Colonic mucosa (tissue), 4 donors: ENCODE measurements at regions not wholly inside any gene's neighbourhood (a gene's known extent, or its start where the extent isn't known, plus 50 kb on each side); places are given as distances from the start of the nearest gene placed in this dataset.

Source experiments
- DNase-seq: peaks from one replicate; pipeline ENCODE4 v3.0.0-alpha.2; 2020
- H3K27ac ChIP-seq: fragments of 200-600 bp; one replicate; pipeline ENCODE4 v1.8.0; 2021
- H3K27me3 ChIP-seq: fragments of 200-600 bp; one replicate; pipeline ENCODE4 v1.8.0; 2021
- H3K36me3 ChIP-seq: fragments of 200-600 bp; one replicate; pipeline ENCODE4 v1.8.0; 2021
- H3K4me1 ChIP-seq: fragments of 200-600 bp; one replicate; pipeline ENCODE4 v1.8.0; 2021; ENCODE audit warnings: mild to moderate bottlenecking
- H3K4me3 ChIP-seq: fragments of 200-600 bp; one replicate; pipeline ENCODE4 v1.8.0; 2021
- H3K9ac ChIP-seq, 2 donors: one replicate each; pipeline ENCODE4 v1.7.0; 2013; ENCODE audit warnings: control low read depth in 2 of 2, low read depth in 2 of 2, low read length in 2 of 2
- H3K9me3 ChIP-seq: fragments of 200-600 bp; one replicate; pipeline ENCODE4 v1.8.0; 2021
- intact Hi-C: fragments of 100-400 bp; cut with DNase I; formaldehyde crosslinking; loops from one replicate; pipeline ENCODE4 v1.14.1; 2022
- TF ChIP-seq, protein P1 (sequence below): fragments of 200-600 bp; IDR thresholded peaks from one replicate; pipeline ENCODE4 v1.8.0; 2022; ENCODE audit warnings: antibody characterized with exemption, mild to moderate bottlenecking
- donor health status: healthy.
- donor health status: DM: no; HTN: no; CAD: no.
- donor health status: DM: no; HTN: no; CAD: no.

DNA sequence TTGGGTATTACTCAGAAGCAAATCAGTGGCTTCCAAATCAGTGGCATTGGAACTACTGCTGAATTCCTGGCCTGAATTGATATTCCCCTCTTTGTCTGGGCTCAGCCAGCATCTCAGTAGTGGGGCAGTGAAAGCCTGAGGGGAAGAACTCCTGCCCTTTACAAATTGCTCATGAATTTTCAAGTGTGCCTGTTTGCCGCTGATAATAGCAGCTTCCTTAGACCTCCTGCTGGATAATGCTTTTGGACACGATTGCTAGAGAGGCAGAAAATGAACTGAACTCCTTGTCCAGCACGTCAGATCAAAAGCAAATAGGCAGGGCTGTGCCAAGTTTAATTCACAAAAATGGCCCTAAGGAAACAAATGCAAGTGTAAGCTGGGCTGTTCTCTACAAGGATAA is 91.3 kb upstream of the GZMB start:
- no peaks in the 10 kb centered on the region for H3K9me3 ChIP-seq
- H3K27me3 ChIP-seq = no peaks in the 10 kb centered on the region
- no peak overlapping the region for H3K27ac ChIP-seq
- H3K4me3 ChIP-seq = no peak overlapping the region
- intact Hi-C loops = no loop called here
- DNase-seq = no peak
- H3K36me3 ChIP-seq = no peaks in the 10 kb centered on the region
- TF ChIP-seq, protein P1, sequence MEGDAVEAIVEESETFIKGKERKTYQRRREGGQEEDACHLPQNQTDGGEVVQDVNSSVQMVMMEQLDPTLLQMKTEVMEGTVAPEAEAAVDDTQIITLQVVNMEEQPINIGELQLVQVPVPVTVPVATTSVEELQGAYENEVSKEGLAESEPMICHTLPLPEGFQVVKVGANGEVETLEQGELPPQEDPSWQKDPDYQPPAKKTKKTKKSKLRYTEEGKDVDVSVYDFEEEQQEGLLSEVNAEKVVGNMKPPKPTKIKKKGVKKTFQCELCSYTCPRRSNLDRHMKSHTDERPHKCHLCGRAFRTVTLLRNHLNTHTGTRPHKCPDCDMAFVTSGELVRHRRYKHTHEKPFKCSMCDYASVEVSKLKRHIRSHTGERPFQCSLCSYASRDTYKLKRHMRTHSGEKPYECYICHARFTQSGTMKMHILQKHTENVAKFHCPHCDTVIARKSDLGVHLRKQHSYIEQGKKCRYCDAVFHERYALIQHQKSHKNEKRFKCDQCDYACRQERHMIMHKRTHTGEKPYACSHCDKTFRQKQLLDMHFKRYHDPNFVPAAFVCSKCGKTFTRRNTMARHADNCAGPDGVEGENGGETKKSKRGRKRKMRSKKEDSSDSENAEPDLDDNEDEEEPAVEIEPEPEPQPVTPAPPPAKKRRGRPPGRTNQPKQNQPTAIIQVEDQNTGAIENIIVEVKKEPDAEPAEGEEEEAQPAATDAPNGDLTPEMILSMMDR = no peak
- no peaks in the 10 kb centered on the region for H3K4me1 ChIP-seq
- H3K9ac ChIP-seq = no peak overlapping the region

DNA sequence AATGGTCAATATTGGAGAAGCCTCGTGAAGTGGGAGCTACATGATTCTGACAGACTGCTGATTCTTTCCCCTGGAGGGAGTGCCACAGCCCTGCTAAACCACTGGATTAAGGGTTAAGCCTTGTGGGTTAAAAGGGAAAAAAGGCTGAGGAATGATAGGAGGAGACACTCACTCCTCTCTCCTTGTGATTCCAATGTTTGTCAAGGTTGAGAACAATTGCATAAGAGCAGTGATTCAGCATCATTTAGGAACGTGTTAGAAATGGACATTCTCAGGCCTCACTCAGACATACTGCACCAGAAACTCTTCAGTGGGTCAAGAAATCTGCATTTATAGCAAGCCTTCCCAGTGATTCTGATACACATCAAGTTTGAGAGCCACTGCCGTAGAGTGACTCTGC is 87.8 kb upstream of the GZMB start:
- no peak overlapping the region for H3K27ac ChIP-seq
- H3K9me3 ChIP-seq = no peaks in the 10 kb centered on the region
- no peaks in the 10 kb centered on the region for H3K4me1 ChIP-seq
- H3K36me3 ChIP-seq = no peaks in the 10 kb centered on the region
- no peak overlapping the region for H3K9ac ChIP-seq
- H3K4me3 ChIP-seq = no peak overlapping the region
- intact Hi-C loops = no loop called here
- H3K27me3 ChIP-seq = no peaks in the 10 kb centered on the region
- TF ChIP-seq, protein P1 = no peak
- DNase-seq = no peak

DNA sequence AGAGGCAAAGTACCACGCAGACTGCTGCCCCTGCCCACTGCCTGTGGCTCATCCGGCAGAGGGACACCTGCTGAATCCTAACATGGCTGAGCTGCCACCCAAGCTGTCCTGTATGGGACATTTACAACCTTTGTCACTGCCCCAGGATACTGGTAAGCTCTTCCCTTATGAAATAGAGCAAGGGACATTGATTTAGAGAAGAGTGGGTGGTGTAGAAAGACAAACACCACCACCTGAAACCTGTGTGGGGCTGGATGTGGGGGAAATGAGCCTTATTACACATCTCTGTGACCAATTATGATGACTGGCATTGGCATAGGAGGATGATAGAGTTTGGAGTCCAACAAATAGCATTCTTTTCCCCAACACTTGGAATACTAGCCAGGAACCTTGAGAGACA is 81.2 kb upstream of the GZMB start:
- Histone ChIP-seq H3K27me3 (no peaks in the 10 kb centered on the region), H3K4me3 (no peak overlapping the region), H3K9me3 (no peaks in the 10 kb centered on the region), H3K4me1 (no peaks in the 10 kb centered on the region), H3K27ac (no peak overlapping the region), H3K9ac (no peak overlapping the region), H3K36me3 (no peaks in the 10 kb centered on the region)
- DNase-seq = no peak
- TF ChIP-seq, protein P1 = no peak
- intact Hi-C loops = loop anchor here (5.0 to 10.0 kb wide), 2 partner anchors 432 to 530 kb away; no protein-coding TSS in a partner anchor

DNA sequence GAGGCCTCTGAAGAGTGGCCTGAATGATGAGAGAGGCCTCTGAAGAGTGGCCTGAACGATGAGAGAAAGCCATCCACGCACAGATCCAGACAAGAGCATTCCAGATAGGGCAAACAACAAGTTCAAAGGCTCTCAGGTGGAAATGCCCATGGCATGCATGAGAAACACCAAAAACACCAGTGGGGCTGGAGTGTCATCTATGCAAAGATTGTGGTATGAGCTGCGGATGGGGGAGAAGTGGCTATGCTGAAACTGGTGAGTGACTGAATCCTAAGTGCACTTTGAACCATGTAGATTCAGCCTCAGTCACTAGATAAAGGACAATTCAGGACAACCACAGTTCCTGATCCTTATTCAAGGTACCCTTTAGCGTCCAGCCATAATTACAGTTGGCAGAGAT is 79.4 kb upstream of the GZMB start:
- H3K9me3 ChIP-seq = no peaks in the 10 kb centered on the region
- DNase-seq = no peak
- H3K4me3 ChIP-seq = no peak overlapping the region
- no peak overlapping the region for H3K27ac ChIP-seq
- H3K9ac ChIP-seq = no peak overlapping the region
- no peaks in the 10 kb centered on the region for H3K4me1 ChIP-seq
- no peaks in the 10 kb centered on the region for H3K36me3 ChIP-seq
- intact Hi-C loops = loop anchor here (5.0 to 10.0 kb wide), 2 partner anchors 531 to 689 kb away; no protein-coding TSS in a partner anchor
- TF ChIP-seq, protein P1 = no peak
- no peaks in the 10 kb centered on the region for H3K27me3 ChIP-seq

DNA sequence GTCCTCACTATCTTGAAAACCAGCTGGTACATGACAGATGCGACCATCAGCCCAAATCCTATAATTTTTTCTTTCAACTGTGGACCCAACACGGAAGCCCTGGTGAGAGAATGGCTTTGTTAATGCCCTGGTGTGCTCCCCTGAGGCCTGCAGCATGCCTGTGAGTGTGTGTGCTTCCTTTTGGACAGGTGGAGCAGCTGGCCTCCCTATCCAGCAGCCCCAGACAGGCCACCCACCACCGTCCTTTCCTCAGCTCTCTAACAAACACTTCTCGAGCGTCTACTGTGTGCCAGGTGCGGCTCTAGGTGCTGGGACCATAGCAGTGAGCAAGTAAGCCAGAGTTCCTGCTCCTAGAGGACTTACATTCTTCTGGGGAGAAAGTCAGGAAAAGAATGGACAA is 78.9 kb upstream of the GZMB start:
- Histone ChIP-seq H3K9me3 (no peaks in the 10 kb centered on the region), H3K27me3 (no peaks in the 10 kb centered on the region), H3K36me3 (no peaks in the 10 kb centered on the region), H3K4me1 (no peaks in the 10 kb centered on the region), H3K9ac (no peak overlapping the region), H3K27ac (no peak overlapping the region), H3K4me3 (no peak overlapping the region)
- DNase-seq = no peak
- intact Hi-C loops = loop anchor here (5.0 to 10.0 kb wide), 2 partner anchors 532 to 689 kb away; no protein-coding TSS in a partner anchor
- TF ChIP-seq, protein P1 = no peak

DNA sequence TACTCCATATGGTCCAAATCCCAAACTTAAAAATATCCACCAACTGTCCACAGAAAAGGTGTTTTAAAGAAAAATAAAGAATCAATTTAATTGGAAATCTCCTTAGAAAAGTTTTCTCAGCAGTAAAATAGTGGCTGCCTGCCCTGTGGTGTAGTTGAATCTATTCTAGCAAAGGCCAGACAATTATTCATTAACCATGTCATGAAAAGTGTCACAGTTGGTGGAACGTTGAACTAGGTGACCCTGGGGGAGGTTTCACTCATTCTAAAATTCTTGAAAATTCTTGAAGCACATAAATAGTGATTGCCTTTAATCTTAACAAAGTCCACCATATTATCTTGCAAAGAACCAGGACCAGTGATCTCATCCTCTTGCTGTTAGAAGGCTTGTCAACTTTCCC is 78.4 kb upstream of the GZMB start:
- DNase-seq = no peak
- TF ChIP-seq, protein P1 = no peak
- intact Hi-C loops = loop anchor here (5.0 to 10.0 kb wide), 2 partner anchors 532 to 690 kb away; no protein-coding TSS in a partner anchor
- Histone ChIP-seq H3K27ac (no peak overlapping the region), H3K36me3 (no peaks in the 10 kb centered on the region), H3K9me3 (no peaks in the 10 kb centered on the region), H3K4me3 (no peak overlapping the region), H3K9ac (no peak overlapping the region), H3K27me3 (no peaks in the 10 kb centered on the region), H3K4me1 (no peaks in the 10 kb centered on the region)
